IMR-90 (cell line): ENCODE measurements at regions not wholly inside any gene's neighbourhood (a gene's known extent, or its start where the extent isn't known, plus 50 kb on each side); places are given as distances from the start of the nearest gene placed in this dataset.

Experiments
- ATAC-seq: fragments of 200-7000 bp; cut with Tn5 transposase; 2 replicates; pipeline ENCODE4 v1.9.1; 2020; ENCODE audit warnings: low read depth, mild to moderate bottlenecking, moderate library complexity
- BruUV-seq: library from RNA; stranded (reverse); fragments of 400-500 nt; replicated peaks from 2 replicates; lab custom pipeline; 2021; lab: Mats Ljungman, UMichigan
- CTCF ChIA-PET: fragments of 300-600 bp; formaldehyde crosslinking; extraction: SDS; loops from one replicate; lab custom pipeline; 2021; ENCODE audit warnings: antibody characterized with exemption; lab: Yijun Ruan, JAX
- POLR2A ChIA-PET: fragments of 300-600 bp; sonication (Branson Sonifier 250); formaldehyde crosslinking; loops from one replicate; lab custom pipeline; 2022; ENCODE audit warnings: antibody characterized with exemption; ENCODE audit not compliant: unreplicated experiment; lab: Charles Lee
- DNase-seq: peaks from one replicate; pipeline ENCODE4 v3.0.0; 2013
- H2AFZ ChIP-seq: replicated peaks from 2 replicates; pipeline ENCODE3; 2013; ENCODE audit warnings: low read length, mild to moderate bottlenecking; ENCODE audit not compliant: poor library complexity
- H2AK5ac ChIP-seq: 2 replicates; pipeline ENCODE4 v1.6.1; 2013; ENCODE audit warnings: low read depth, low read length, inconsistent platforms
- H2AK9ac ChIP-seq: replicated peaks from 2 replicates; pipeline ENCODE3; 2013; ENCODE audit warnings: mild to moderate bottlenecking, low read depth, low read length, moderate library complexity; ENCODE audit not compliant: poor library complexity
- H2BK120ac ChIP-seq: 2 replicates; pipeline ENCODE4 v1.6.1; 2013; ENCODE audit warnings: low read depth, low read length, inconsistent platforms
- H2BK15ac ChIP-seq: 3 replicates; pipeline ENCODE4 v1.6.1; 2013; ENCODE audit warnings: low read depth, low read length, inconsistent platforms
- H2BK20ac ChIP-seq: 2 replicates; pipeline ENCODE4 v1.6.1; 2013; ENCODE audit warnings: low read depth, mild to moderate bottlenecking, inconsistent platforms, low read length, moderate library complexity
- H2BK5ac ChIP-seq: 2 replicates; pipeline ENCODE4 v1.6.1; 2013; ENCODE audit warnings: mild to moderate bottlenecking, low read depth, low read length, inconsistent platforms; ENCODE audit not compliant: poor library complexity, severe bottlenecking
- H3K14ac ChIP-seq: replicated peaks from 2 replicates; pipeline ENCODE4 v1.6.1; 2013; ENCODE audit warnings: low read depth, low read length, inconsistent platforms
- H3K18ac ChIP-seq: 2 replicates; pipeline ENCODE4 v1.6.1; 2013; ENCODE audit warnings: low read depth, low read length, control low read depth
- H3K23ac ChIP-seq: 2 replicates; pipeline ENCODE4 v1.6.1; 2013; ENCODE audit warnings: low read depth, low read length, inconsistent platforms
- H3K27ac ChIP-seq: 2 replicates; pipeline ENCODE4 v1.5.1; 2013; ENCODE audit warnings: mild to moderate bottlenecking, control low read depth, low read length; ENCODE audit not compliant: insufficient read depth
- H3K27me3 ChIP-seq: 2 replicates; pipeline ENCODE4 v1.6.1; 2013; ENCODE audit warnings: low read length; ENCODE audit not compliant: control insufficient read depth, insufficient read depth
- H3K36me3 ChIP-seq: 2 replicates; pipeline ENCODE4 v1.6.1; 2013; ENCODE audit warnings: low read length, mixed read lengths; ENCODE audit not compliant: control insufficient read depth, insufficient read depth
- H3K4ac ChIP-seq: 2 replicates; pipeline ENCODE4 v1.6.1; 2013; ENCODE audit warnings: low read depth, low read length, inconsistent platforms
- H3K4me1 ChIP-seq: 2 replicates; pipeline ENCODE4 v1.6.1; 2013; ENCODE audit warnings: low read length, mixed read lengths; ENCODE audit not compliant: control insufficient read depth, insufficient read depth
- H3K4me2 ChIP-seq: 2 replicates; pipeline ENCODE4 v1.6.1; 2013; ENCODE audit warnings: low read depth, mild to moderate bottlenecking, control low read depth, low read length, moderate library complexity
- H3K4me3 ChIP-seq: 2 replicates; pipeline ENCODE4 v1.5.1; 2013; ENCODE audit warnings: low read depth, mild to moderate bottlenecking, control low read depth, low read length, moderate library complexity; ENCODE audit not compliant: insufficient read depth
- H3K56ac ChIP-seq: 2 replicates; pipeline ENCODE4 v1.6.1; 2013; ENCODE audit warnings: low read length, inconsistent platforms; ENCODE audit not compliant: insufficient read depth; ENCODE audit errors: extremely low read depth
- H3K79me1 ChIP-seq, 2 experiments: 2 replicates each; pipeline ENCODE4 v1.6.1; 2013; ENCODE audit warnings: low read length in 2 of 2, inconsistent platforms in 1 of 2, low read depth in 1 of 2
- H3K9ac ChIP-seq: 2 replicates; pipeline ENCODE4 v1.6.1; 2013; ENCODE audit warnings: low read depth, low read length, control low read depth
- H3K9me1 ChIP-seq: 2 replicates; pipeline ENCODE4 v1.6.1; 2013; ENCODE audit warnings: low read length, inconsistent platforms; ENCODE audit not compliant: insufficient read depth
- H3K9me3 ChIP-seq: 2 replicates; pipeline ENCODE4 v1.6.1; 2013; ENCODE audit warnings: low read length; ENCODE audit not compliant: control insufficient read depth, insufficient read depth
- H4K20me1 ChIP-seq: 2 replicates; pipeline ENCODE4 v1.6.1; 2013; ENCODE audit warnings: low read length, inconsistent platforms; ENCODE audit not compliant: insufficient read depth
- H4K5ac ChIP-seq: 2 replicates; pipeline ENCODE4 v1.6.1; 2013; ENCODE audit warnings: mild to moderate bottlenecking, low read depth, low read length, control low read depth
- H4K8ac ChIP-seq, 2 experiments: 2 replicates each; pipeline ENCODE4 v1.6.1; 2013; ENCODE audit warnings: low read depth in 2 of 2, low read length in 2 of 2, control low read depth in 1 of 2, inconsistent platforms in 1 of 2
- H4K91ac ChIP-seq: 2 replicates; pipeline ENCODE4 v1.6.1; 2013; ENCODE audit warnings: low read depth, low read length, inconsistent platforms; ENCODE audit not compliant: insufficient read depth
- BHLHE40 ChIP-seq: fragments of 150-350 bp; IDR thresholded peaks from 2 replicates; pipeline ENCODE4 v1.6.1; 2016; ENCODE audit warnings: mild to moderate bottlenecking, low read depth, low read length
- CEBPB ChIP-seq: IDR thresholded peaks from 2 replicates; pipeline ENCODE4 v1.6.1; 2012; ENCODE audit warnings: low read depth, low read length, improper control_type of control experiment
- CHD1 ChIP-seq: IDR thresholded peaks from 2 replicates; pipeline ENCODE4 v1.6.1; 2012; ENCODE audit warnings: low read depth, low read length, improper control_type of control experiment
- FOS ChIP-seq: fragments of 150-350 bp; IDR thresholded peaks from 2 replicates; pipeline ENCODE4 v1.6.1; 2016; ENCODE audit warnings: low read depth, low read length
- MAFK ChIP-seq: IDR thresholded peaks from 2 replicates; pipeline ENCODE4 v1.6.1; 2012; ENCODE audit warnings: low read depth, low read length, improper control_type of control experiment
- MAZ ChIP-seq: IDR thresholded peaks from 2 replicates; pipeline ENCODE4 v1.6.1; 2012; ENCODE audit warnings: low read depth, mild to moderate bottlenecking, low read length, improper control_type of control experiment, moderate library complexity, borderline replicate concordance
- NFE2L2 ChIP-seq: fragments of 150-350 bp; IDR thresholded peaks from 2 replicates; pipeline ENCODE4 v1.6.1; 2016; ENCODE audit warnings: low read depth, mild to moderate bottlenecking, low read length
- POLR2A ChIP-seq: IDR thresholded peaks from 2 replicates; pipeline ENCODE4 v1.6.1; 2012; ENCODE audit warnings: mild to moderate bottlenecking, low read depth, low read length
- RAD21 ChIP-seq: IDR thresholded peaks from 2 replicates; pipeline ENCODE4 v1.6.1; 2012; ENCODE audit warnings: low read length, improper control_type of control experiment
- RCOR1 ChIP-seq: IDR thresholded peaks from 2 replicates; pipeline ENCODE4 v1.6.1; 2012; ENCODE audit warnings: mild to moderate bottlenecking, low read length, improper control_type of control experiment; ENCODE audit not compliant: insufficient replicate concordance
- RFX5 ChIP-seq: IDR thresholded peaks from 2 replicates; pipeline ENCODE4 v1.8.0; 2012; ENCODE audit warnings: low read depth, mild to moderate bottlenecking, low read length, moderate library complexity
- SMC3 ChIP-seq: fragments of 150-350 bp; IDR thresholded peaks from 2 replicates; pipeline ENCODE4 v1.6.1; 2016; ENCODE audit warnings: low read depth, mild to moderate bottlenecking, antibody characterized with exemption, low read length, moderate library complexity
- whole genome bisulfite sequencing, 2 experiments: methylation state at CpG; one replicate each; pipeline versions ENCODE4 v1.1.5 to v1.1.7; 2013; ENCODE audit warnings: missing lambda C conversion rate in 2 of 2; ENCODE audit not compliant: insufficient read length in 1 of 2; ENCODE audit errors: extremely low coverage in 2 of 2; 5-methylcytosine and 5-hydroxymethylcytosine counted together
- dilution Hi-C: fragments of 300-500 bp; cut with HindIII; formaldehyde crosslinking; loops from one replicate; pipeline ENCODE4 v1.14.3; 2018; ENCODE audit warnings: low sequenced_read_pairs; ENCODE audit not compliant: unreplicated experiment
- in situ Hi-C: fragments of 300-500 bp; cut with MboI; formaldehyde crosslinking; loops from 3 replicates; pipeline ENCODE4 v1.14.3; 2019; ENCODE audit warnings: low sequenced_read_pairs, inconsistent platforms, mixed read lengths
- intact Hi-C: fragments of 100-400 bp; cut with micrococcal nuclease; formaldehyde crosslinking; loops from 2 replicates; pipeline ENCODE4 v1.10.0; 2022
- TF ChIP-seq, protein P1 (sequence below): fragments of 150-350 bp; IDR thresholded peaks from 2 replicates; pipeline ENCODE4 v1.6.1; 2016; ENCODE audit warnings: low read depth, mild to moderate bottlenecking, low read length, moderate library complexity, borderline replicate concordance
- TF ChIP-seq, protein P2 (sequence below): fragments of 150-350 bp; IDR thresholded peaks from 2 replicates; pipeline ENCODE4 v1.6.1; 2017; ENCODE audit warnings: mild to moderate bottlenecking, antibody characterized with exemption, low read length, low read depth
- TF ChIP-seq, protein P3 (sequence below): conservative IDR thresholded peaks from 2 replicates; pipeline ENCODE4 v1.5.1; 2012; ENCODE audit warnings: mild to moderate bottlenecking, low read depth, low read length, improper control_type of control experiment

DNA sequence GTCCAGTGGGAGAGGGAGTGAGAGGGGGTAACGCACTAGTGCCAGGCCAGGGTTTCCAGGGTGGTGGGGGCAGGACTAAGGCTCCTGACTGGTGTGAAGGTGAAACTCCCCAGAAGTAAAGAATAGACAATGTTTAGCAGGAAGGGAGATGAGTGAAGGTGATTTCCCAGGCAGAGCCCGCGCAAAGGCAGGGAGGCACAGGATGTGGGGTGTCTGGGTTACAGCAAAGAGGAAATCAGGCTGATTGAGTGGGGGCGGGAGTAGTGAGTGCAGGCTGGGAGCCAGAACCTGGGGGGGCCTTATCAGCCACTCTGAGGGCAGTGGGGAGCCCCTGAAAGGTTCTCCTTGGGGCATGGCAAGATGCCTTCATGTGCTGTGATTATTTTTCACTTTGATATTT is 167.5 kb downstream of the UTP18 start:
- Histone ChIP-seq H2BK5ac (no peak overlapping the region), H3K4me1 (no peaks in the 10 kb centered on the region), H2BK20ac (no peak overlapping the region), H2AFZ (no peak overlapping the region), H3K14ac (no peak overlapping the region), H3K4me3 (no peak overlapping the region), H3K9me1 (no peaks in the 10 kb centered on the region), H3K4me2 (no peak overlapping the region), H3K56ac (no peak overlapping the region), H3K27ac (no peak overlapping the region), H3K79me1 (no peaks in the 10 kb centered on the region), H3K9me3 (no peaks in the 10 kb centered on the region), H3K18ac (no peak overlapping the region), H3K36me3 (no peaks in the 10 kb centered on the region), H3K9ac (no peak overlapping the region), H3K4ac (no peak overlapping the region), H2BK15ac (no peak overlapping the region), H2AK5ac (no peak overlapping the region), H4K91ac (no peak overlapping the region), H3K23ac (no peak overlapping the region), H2AK9ac (no peak overlapping the region), H4K8ac (no peak overlapping the region), H4K5ac (no peak overlapping the region), H2BK120ac (no peak overlapping the region), H3K27me3 (no peaks in the 10 kb centered on the region), H4K20me1 (no peaks in the 10 kb centered on the region)
- intact Hi-C loops (no loop called here), in situ Hi-C loops (no loop called here), dilution Hi-C loops (no loop called here)
- BruUV-seq = no TSS peak
- WGBS, 2 experiments = 29% methylated on average over 2 of the region's 4 CpGs; no CpG with 5 or more reads in 1 of the 2 experiments
- ATAC-seq (no peak), DNase-seq (no peak)
- POLR2A ChIA-PET = no interaction called here
- CTCF ChIA-PET = no interaction called here
- TF ChIP-seq SMC3 = no peak
- TF ChIP-seq, protein P1, sequence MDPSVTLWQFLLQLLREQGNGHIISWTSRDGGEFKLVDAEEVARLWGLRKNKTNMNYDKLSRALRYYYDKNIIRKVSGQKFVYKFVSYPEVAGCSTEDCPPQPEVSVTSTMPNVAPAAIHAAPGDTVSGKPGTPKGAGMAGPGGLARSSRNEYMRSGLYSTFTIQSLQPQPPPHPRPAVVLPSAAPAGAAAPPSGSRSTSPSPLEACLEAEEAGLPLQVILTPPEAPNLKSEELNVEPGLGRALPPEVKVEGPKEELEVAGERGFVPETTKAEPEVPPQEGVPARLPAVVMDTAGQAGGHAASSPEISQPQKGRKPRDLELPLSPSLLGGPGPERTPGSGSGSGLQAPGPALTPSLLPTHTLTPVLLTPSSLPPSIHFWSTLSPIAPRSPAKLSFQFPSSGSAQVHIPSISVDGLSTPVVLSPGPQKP = no peak
- TF ChIP-seq, protein P2, sequence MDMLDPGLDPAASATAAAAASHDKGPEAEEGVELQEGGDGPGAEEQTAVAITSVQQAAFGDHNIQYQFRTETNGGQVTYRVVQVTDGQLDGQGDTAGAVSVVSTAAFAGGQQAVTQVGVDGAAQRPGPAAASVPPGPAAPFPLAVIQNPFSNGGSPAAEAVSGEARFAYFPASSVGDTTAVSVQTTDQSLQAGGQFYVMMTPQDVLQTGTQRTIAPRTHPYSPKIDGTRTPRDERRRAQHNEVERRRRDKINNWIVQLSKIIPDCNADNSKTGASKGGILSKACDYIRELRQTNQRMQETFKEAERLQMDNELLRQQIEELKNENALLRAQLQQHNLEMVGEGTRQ = no peak
- TF ChIP-seq MAFK = no peak
- no peak for TF ChIP-seq CEBPB
- TF ChIP-seq NFE2L2 = no peak
- no peak for TF ChIP-seq BHLHE40
- TF ChIP-seq, protein P3, sequence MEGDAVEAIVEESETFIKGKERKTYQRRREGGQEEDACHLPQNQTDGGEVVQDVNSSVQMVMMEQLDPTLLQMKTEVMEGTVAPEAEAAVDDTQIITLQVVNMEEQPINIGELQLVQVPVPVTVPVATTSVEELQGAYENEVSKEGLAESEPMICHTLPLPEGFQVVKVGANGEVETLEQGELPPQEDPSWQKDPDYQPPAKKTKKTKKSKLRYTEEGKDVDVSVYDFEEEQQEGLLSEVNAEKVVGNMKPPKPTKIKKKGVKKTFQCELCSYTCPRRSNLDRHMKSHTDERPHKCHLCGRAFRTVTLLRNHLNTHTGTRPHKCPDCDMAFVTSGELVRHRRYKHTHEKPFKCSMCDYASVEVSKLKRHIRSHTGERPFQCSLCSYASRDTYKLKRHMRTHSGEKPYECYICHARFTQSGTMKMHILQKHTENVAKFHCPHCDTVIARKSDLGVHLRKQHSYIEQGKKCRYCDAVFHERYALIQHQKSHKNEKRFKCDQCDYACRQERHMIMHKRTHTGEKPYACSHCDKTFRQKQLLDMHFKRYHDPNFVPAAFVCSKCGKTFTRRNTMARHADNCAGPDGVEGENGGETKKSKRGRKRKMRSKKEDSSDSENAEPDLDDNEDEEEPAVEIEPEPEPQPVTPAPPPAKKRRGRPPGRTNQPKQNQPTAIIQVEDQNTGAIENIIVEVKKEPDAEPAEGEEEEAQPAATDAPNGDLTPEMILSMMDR = no peak
- no peak for TF ChIP-seq RFX5
- TF ChIP-seq CHD1 = no peak
- no peak for TF ChIP-seq POLR2A
- no peak for TF ChIP-seq FOS
- TF ChIP-seq RAD21 = no peak
- no peak for TF ChIP-seq RCOR1
- no peak for TF ChIP-seq MAZ
